ENCODE measurements at regions not wholly inside any gene's neighbourhood (a gene's known extent, or its start where the extent isn't known, plus 50 kb on each side); places are given as distances from the start of the nearest gene placed in this dataset.

DNA sequence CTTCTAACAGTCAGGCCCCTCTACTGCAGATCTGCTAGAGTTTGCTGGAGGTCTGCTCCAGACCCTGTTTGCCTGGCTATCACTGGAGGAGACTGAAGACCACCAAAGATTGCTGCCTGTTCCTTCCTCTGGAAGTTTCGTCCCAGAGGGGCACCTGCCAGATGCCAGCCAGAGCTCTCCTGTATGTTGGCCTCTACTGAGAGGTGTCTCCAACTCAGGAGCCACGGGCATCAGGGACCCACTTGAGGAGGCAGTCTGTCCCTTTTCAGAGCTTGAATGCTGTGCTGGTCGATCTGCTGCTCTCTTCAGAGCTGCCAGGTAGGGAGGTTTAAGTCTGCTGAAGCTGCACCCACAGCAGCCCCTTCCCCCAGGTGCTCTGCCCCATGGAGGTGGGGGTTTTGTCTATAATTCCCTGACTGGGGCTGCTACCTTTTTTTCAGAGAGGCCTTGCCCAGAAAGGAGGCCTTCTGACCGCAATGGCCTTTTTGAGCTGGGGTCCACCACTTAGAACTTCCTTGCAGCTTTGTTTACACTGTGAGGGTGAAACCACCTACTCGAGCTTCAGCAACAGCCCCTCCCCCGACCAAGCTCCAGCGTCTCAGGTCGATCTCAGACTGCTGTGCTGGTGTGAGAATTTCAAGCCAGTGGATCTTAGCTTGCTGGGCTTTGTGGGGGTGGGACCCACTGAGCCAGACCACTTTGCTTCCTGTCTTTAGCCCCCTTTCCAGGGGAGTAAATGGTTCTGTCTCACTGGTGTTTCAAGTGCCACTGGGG, 566.0 kb downstream of the NR4A2 start:
- no peak overlapping the region for H3K4me2 ChIP-seq
- under 1% methylated on average over 7 of the region's 8 CpGs for WGBS (ENCODE audit: low lambda C conversion rate)
- no peaks in the 10 kb centered on the region for H4K20me1 ChIP-seq (ENCODE audit: insufficient read depth)
- H3K4me1 ChIP-seq (ENCODE audit: control insufficient read depth in 1 of 2, insufficient read depth in 2 of 2, low read depth in 1 of 2, low read length in 1 of 2): no peaks in the 10 kb centered on the region
- no peak overlapping the region for H2AFZ ChIP-seq (ENCODE audit: low read depth)
- H3K4me3 ChIP-seq (ENCODE audit: low read depth in 2 of 2, low read length in 1 of 2): no peak overlapping the region
- H3K27ac ChIP-seq (ENCODE audit: low read depth in 2 of 2, low read length in 1 of 2): no peak overlapping the region
- no peaks in the 10 kb centered on the region for H3K9me2 ChIP-seq
- no peaks in the 10 kb centered on the region for H3K79me2 ChIP-seq (ENCODE audit: insufficient read depth)
- H3F3A ChIP-seq (replicated peaks; ENCODE audit: insufficient read depth): no peaks in the 10 kb centered on the region
- ChIA-PET POLR2A (no interaction called here), CTCF (interaction anchor here (1.2 kb wide), 1 partner anchor 109 kb away, joined by 3 read pairs; no protein-coding TSS in a partner anchor)
- no peaks in the 10 kb centered on the region for H3K9me3 ChIP-seq
- no peaks in the 10 kb centered on the region for H3K27me3 ChIP-seq (ENCODE audit: insufficient read depth)
- TF ChIP-seq FOXM1 (IDR thresholded peaks at IDR 0.05; ENCODE audit: low read depth): no peak
- TF ChIP-seq POLR2AphosphoS5 (IDR thresholded peaks at IDR 0.05; ENCODE audit: low read depth, low read length): no peak
- TF ChIP-seq MXI1 (IDR thresholded peaks at IDR 0.05; ENCODE audit: low read depth, low read length): no peak
- TF ChIP-seq, protein P1, sequence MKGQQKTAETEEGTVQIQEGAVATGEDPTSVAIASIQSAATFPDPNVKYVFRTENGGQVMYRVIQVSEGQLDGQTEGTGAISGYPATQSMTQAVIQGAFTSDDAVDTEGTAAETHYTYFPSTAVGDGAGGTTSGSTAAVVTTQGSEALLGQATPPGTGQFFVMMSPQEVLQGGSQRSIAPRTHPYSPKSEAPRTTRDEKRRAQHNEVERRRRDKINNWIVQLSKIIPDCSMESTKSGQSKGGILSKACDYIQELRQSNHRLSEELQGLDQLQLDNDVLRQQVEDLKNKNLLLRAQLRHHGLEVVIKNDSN (IDR thresholded peaks at IDR 0.05; ENCODE audit: borderline replicate concordance, low read depth): no peak
- TF ChIP-seq, protein P2, sequence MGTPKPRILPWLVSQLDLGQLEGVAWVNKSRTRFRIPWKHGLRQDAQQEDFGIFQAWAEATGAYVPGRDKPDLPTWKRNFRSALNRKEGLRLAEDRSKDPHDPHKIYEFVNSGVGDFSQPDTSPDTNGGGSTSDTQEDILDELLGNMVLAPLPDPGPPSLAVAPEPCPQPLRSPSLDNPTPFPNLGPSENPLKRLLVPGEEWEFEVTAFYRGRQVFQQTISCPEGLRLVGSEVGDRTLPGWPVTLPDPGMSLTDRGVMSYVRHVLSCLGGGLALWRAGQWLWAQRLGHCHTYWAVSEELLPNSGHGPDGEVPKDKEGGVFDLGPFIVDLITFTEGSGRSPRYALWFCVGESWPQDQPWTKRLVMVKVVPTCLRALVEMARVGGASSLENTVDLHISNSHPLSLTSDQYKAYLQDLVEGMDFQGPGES (IDR thresholded peaks at IDR 0.05; ENCODE audit: low read depth, low read length): no peak
- TF ChIP-seq, protein P3, sequence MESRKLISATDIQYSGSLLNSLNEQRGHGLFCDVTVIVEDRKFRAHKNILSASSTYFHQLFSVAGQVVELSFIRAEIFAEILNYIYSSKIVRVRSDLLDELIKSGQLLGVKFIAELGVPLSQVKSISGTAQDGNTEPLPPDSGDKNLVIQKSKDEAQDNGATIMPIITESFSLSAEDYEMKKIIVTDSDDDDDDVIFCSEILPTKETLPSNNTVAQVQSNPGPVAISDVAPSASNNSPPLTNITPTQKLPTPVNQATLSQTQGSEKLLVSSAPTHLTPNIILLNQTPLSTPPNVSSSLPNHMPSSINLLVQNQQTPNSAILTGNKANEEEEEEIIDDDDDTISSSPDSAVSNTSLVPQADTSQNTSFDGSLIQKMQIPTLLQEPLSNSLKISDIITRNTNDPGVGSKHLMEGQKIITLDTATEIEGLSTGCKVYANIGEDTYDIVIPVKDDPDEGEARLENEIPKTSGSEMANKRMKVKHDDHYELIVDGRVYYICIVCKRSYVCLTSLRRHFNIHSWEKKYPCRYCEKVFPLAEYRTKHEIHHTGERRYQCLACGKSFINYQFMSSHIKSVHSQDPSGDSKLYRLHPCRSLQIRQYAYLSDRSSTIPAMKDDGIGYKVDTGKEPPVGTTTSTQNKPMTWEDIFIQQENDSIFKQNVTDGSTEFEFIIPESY (IDR thresholded peaks at IDR 0.05; ENCODE audit: borderline replicate concordance, low read depth): no peak
- no peak for TF ChIP-seq RAD21 (IDR thresholded peaks at IDR 0.05; ENCODE audit: low read length)
- TF ChIP-seq EZH2phosphoT487 (IDR thresholded peaks at IDR 0.05; ENCODE audit: borderline replicate concordance, low read depth): no peak
- no peak for TF ChIP-seq TEAD4 (IDR thresholded peaks at IDR 0.05; ENCODE audit: borderline replicate concordance, insufficient read depth)
- TF ChIP-seq NFIC (IDR thresholded peaks at IDR 0.05; ENCODE audit: borderline replicate concordance): no peak
- no peak for TF ChIP-seq NRF1 (IDR thresholded peaks at IDR 0.05; ENCODE audit: low read depth, low read length)
- no peak for TF ChIP-seq CHD2 (IDR thresholded peaks at IDR 0.05; ENCODE audit: low read length, partially characterized antibody)
- TF ChIP-seq FOSL2 (IDR thresholded peaks at IDR 0.05; ENCODE audit: borderline replicate concordance, low read depth): no peak
- no peak for TF ChIP-seq EP300 (IDR thresholded peaks at IDR 0.05; ENCODE audit: borderline replicate concordance in 1 of 2, low read depth in 1 of 2, low read length in 1 of 2)
- no peak for TF ChIP-seq TCF12 (IDR thresholded peaks at IDR 0.05)
- TF ChIP-seq FOXJ3 (CRISPR knock-in tag; IDR thresholded peaks at IDR 0.05): no peak
- no peak for TF ChIP-seq RCOR1 (IDR thresholded peaks at IDR 0.05; ENCODE audit: low read length)
- no peak for TF ChIP-seq TAF1 (IDR thresholded peaks at IDR 0.05; ENCODE audit: borderline replicate concordance, low read depth, low read length)
- H3K36me3 ChIP-seq (replicated peaks in 1 of 2; ENCODE audit: control insufficient read depth in 1 of 2, insufficient read depth in 2 of 2, low read length in 1 of 2): no peaks in the 10 kb centered on the region
- DNase-seq: no peak
- H3K9ac ChIP-seq: no peak overlapping the region
